ENCODE measurements at regions not wholly inside any gene's neighbourhood (a gene's known extent, or its start where the extent isn't known, plus 50 kb on each side); places are given as distances from the start of the nearest gene placed in this dataset.

GRCh38 chr6:115468272-115469005, 592.3 kb downstream of the FRK start:
- TF ChIP-seq, protein P1, sequence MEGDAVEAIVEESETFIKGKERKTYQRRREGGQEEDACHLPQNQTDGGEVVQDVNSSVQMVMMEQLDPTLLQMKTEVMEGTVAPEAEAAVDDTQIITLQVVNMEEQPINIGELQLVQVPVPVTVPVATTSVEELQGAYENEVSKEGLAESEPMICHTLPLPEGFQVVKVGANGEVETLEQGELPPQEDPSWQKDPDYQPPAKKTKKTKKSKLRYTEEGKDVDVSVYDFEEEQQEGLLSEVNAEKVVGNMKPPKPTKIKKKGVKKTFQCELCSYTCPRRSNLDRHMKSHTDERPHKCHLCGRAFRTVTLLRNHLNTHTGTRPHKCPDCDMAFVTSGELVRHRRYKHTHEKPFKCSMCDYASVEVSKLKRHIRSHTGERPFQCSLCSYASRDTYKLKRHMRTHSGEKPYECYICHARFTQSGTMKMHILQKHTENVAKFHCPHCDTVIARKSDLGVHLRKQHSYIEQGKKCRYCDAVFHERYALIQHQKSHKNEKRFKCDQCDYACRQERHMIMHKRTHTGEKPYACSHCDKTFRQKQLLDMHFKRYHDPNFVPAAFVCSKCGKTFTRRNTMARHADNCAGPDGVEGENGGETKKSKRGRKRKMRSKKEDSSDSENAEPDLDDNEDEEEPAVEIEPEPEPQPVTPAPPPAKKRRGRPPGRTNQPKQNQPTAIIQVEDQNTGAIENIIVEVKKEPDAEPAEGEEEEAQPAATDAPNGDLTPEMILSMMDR (IDR thresholded peaks at IDR 0.05 in 8 of 11, conservative IDR thresholded peaks at IDR 0.05 in 3 of 11) = no peak
- no peak for TF ChIP-seq POLR2AphosphoS5 (IDR thresholded peaks at IDR 0.05)
